ENCODE measurements at regions not wholly inside any gene's neighbourhood (a gene's known extent, or its start where the extent isn't known, plus 50 kb on each side); places are given as distances from the start of the nearest gene placed in this dataset.

DNA sequence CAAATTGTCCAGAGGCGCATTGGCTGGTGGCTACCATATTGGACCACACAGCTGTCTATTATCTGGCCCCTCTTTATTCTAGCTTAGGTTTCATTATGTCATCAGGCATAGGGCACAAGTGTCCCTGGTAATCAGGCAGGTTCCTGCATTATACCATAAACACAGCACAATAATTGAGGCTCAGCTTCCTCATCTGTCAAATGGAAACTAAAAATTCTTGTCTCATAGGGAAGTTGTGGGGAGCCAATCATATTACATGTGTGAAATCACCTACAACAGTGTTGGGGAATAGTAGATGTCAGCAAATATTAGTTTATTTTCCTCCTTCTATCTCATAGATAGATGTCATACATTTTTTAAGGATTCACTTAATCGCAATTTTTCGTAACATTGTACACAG is 231.0 kb upstream of the SORL1-AS1 start:
- DNase-seq (ENCODE audit: insufficient read length, low spot score) = no peak
- TF ChIP-seq, protein P1, sequence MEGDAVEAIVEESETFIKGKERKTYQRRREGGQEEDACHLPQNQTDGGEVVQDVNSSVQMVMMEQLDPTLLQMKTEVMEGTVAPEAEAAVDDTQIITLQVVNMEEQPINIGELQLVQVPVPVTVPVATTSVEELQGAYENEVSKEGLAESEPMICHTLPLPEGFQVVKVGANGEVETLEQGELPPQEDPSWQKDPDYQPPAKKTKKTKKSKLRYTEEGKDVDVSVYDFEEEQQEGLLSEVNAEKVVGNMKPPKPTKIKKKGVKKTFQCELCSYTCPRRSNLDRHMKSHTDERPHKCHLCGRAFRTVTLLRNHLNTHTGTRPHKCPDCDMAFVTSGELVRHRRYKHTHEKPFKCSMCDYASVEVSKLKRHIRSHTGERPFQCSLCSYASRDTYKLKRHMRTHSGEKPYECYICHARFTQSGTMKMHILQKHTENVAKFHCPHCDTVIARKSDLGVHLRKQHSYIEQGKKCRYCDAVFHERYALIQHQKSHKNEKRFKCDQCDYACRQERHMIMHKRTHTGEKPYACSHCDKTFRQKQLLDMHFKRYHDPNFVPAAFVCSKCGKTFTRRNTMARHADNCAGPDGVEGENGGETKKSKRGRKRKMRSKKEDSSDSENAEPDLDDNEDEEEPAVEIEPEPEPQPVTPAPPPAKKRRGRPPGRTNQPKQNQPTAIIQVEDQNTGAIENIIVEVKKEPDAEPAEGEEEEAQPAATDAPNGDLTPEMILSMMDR (IDR thresholded peaks at IDR 0.05; ENCODE audit: insufficient read depth, missing control alignments) = no peak
- FAIRE-seq = no peak

Data from D721Med (cell line).